SK-N-MC (cell line): ENCODE measurements at regions not wholly inside any gene's neighbourhood (a gene's known extent, or its start where the extent isn't known, plus 50 kb on each side); places are given as distances from the start of the nearest gene placed in this dataset.

Experiments used
- EZH2 ChIP-seq: fragments of 200-600 bp; sonication (generic); IDR thresholded peaks from one replicate; pipeline ENCODE4 v1.6.1; 2017; ENCODE audit warnings: antibody characterized with exemption
- FOXP2 ChIP-seq: optimal IDR thresholded peaks from 2 replicates; pipeline ENCODE3; 2011; ENCODE audit warnings: mild to moderate bottlenecking, moderate library complexity; ENCODE audit not compliant: insufficient read depth; ENCODE audit errors: extremely low read length, control extremely low read depth
- POLR2AphosphoS5 ChIP-seq: IDR thresholded peaks from 2 replicates; pipeline ENCODE4 v1.6.1; 2012; ENCODE audit warnings: mild to moderate bottlenecking, low read depth, low read length, borderline replicate concordance

GRCh38 chr5:33184367-33184766 is 256.4 kb upstream of the TARS1 start:
- TF ChIP-seq EZH2 = no peak
- TF ChIP-seq POLR2AphosphoS5 = no peak
- TF ChIP-seq FOXP2 = no peak
